SU-DHL-6 (cell line): ENCODE measurements at regions not wholly inside any gene's neighbourhood (a gene's known extent, or its start where the extent isn't known, plus 50 kb on each side); places are given as distances from the start of the nearest gene placed in this dataset.
A peak's percentile ranks its signal among the peaks of the same experiment; 100 is the strongest.

ENCODE experiments used
- H2AFZ ChIP-seq: fragments of 200-600 bp; sonication (generic); 2 replicates; pipeline ENCODE4 v1.6.1; 2014; ENCODE audit warnings: low read depth, mild to moderate bottlenecking, moderate library complexity, mixed read lengths, antibody characterized with exemption, low read length; ENCODE audit not compliant: severe bottlenecking
- H3F3A ChIP-seq: fragments of 200-600 bp; shearing (Covaris generic); 2 replicates; pipeline ENCODE4 v1.6.0; 2016; ENCODE audit warnings: antibody characterized with exemption, mild to moderate bottlenecking; ENCODE audit not compliant: insufficient read depth
- H3K27ac ChIP-seq: fragments of 200-600 bp; sonication (generic); 2 replicates; pipeline ENCODE4 v1.5.1; 2016; ENCODE audit warnings: low read depth, mild to moderate bottlenecking, low read length, moderate library complexity, mixed read lengths
- H3K27me3 ChIP-seq: fragments of 200-600 bp; sonication (generic), shearing (Covaris generic); 2 replicates; pipeline ENCODE4 v1.6.0; 2014; ENCODE audit warnings: mild to moderate bottlenecking, low read length
- H3K36me3 ChIP-seq: fragments of 200-600 bp; sonication (generic); 2 replicates; pipeline ENCODE4 v1.6.1; 2014; ENCODE audit warnings: mild to moderate bottlenecking, low read length, mixed read lengths
- H3K4me2 ChIP-seq: fragments of 300-600, 200-600 bp; shearing (Covaris generic), sonication (generic); 2 replicates; pipeline ENCODE4 v1.6.0; 2014; ENCODE audit warnings: low read length, low read depth, mild to moderate bottlenecking; ENCODE audit not compliant: poor library complexity, severe bottlenecking
- H3K4me3 ChIP-seq: fragments of 200-600 bp; sonication (generic); 2 replicates; pipeline ENCODE4 v1.5.1; 2014; ENCODE audit warnings: antibody characterized with exemption, low read length, mild to moderate bottlenecking, mixed read lengths; ENCODE audit not compliant: insufficient read depth, poor library complexity, severe bottlenecking
- H3K79me2 ChIP-seq: fragments of 200-600 bp; sonication (generic); 2 replicates; pipeline ENCODE4 v1.6.1; 2014; ENCODE audit warnings: mild to moderate bottlenecking, low read length, moderate library complexity; ENCODE audit not compliant: insufficient read depth
- H3K9ac ChIP-seq: fragments of 200-600 bp; sonication (generic); 2 replicates; pipeline ENCODE4 v1.7.0; 2014; ENCODE audit warnings: mild to moderate bottlenecking, low read length
- H3K9me2 ChIP-seq: fragments of 200-600 bp; sonication (generic); replicated peaks from 2 replicates; pipeline ENCODE4 v1.6.1; 2014; ENCODE audit warnings: low read length; ENCODE audit not compliant: insufficient read depth
- H3K9me3 ChIP-seq: fragments of 200-600 bp; sonication (generic); 2 replicates; pipeline ENCODE4 v1.6.1; 2014; ENCODE audit warnings: low read length, mixed read lengths; ENCODE audit not compliant: insufficient read depth
- H4K20me1 ChIP-seq: fragments of 200-600 bp; sonication (generic); 2 replicates; pipeline ENCODE4 v1.6.1; 2014; ENCODE audit warnings: low read depth, mild to moderate bottlenecking, antibody characterized with exemption, low read length, moderate library complexity, mixed read lengths
- CTCF ChIP-seq: fragments of 200-600 bp; sonication (generic); IDR thresholded peaks from one replicate; pipeline ENCODE4 v1.5.1; 2017; ENCODE audit warnings: antibody characterized with exemption, mild to moderate bottlenecking, low read length, moderate library complexity; ENCODE audit not compliant: insufficient read depth, poor library complexity, severe bottlenecking
- EZH2phosphoT487 ChIP-seq: fragments of 200-600 bp; sonication (generic), shearing (Covaris generic); conservative IDR thresholded peaks from 2 replicates; pipeline ENCODE4 v1.6.1; 2018; ENCODE audit warnings: mild to moderate bottlenecking, antibody characterized with exemption, low read length, moderate library complexity, mixed read lengths

DNA sequence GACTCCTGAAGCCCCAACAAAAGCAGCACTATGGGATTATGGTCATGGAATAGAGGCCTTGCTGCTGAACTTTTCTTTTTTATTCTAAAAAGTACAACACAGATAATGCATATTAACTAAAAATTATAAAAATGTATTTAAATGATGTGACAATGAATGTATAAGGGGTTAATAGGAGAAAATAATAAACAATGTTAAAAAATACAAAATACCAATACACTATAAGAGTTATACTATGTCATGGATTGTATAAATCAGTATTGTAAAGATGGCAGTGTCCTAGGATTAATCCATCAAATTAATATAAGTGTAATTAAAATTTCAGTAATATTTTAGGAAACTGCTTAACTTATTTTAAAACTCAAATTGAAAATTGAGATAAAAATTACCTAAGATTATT lies 58.3 kb upstream of the TOP3B start:
- peaks cover 6% of the 10 kb centered on the region; the same call in 1 of the 2 replicates for H3F3A ChIP-seq
- H3K27ac ChIP-seq, result peak overlapping the region; percentile 93; the same call in 1 of the 2 replicates
- H3K9ac ChIP-seq, result no peak overlapping the region
- peaks cover 82% of the 10 kb centered on the region for H3K79me2 ChIP-seq
- peak overlapping the region; percentile 99 for H3K4me2 ChIP-seq
- no peak overlapping the region for H2AFZ ChIP-seq
- H3K4me3 ChIP-seq, result peak overlapping the region; percentile 64
- H3K9me3 ChIP-seq, result no peaks in the 10 kb centered on the region
- no peaks in the 10 kb centered on the region for H4K20me1 ChIP-seq
- no peaks in the 10 kb centered on the region for H3K27me3 ChIP-seq
- no peaks in the 10 kb centered on the region for H3K36me3 ChIP-seq
- no peaks in the 10 kb centered on the region for H3K9me2 ChIP-seq
- TF ChIP-seq CTCF (no peak), EZH2phosphoT487 (no peak)

DNA sequence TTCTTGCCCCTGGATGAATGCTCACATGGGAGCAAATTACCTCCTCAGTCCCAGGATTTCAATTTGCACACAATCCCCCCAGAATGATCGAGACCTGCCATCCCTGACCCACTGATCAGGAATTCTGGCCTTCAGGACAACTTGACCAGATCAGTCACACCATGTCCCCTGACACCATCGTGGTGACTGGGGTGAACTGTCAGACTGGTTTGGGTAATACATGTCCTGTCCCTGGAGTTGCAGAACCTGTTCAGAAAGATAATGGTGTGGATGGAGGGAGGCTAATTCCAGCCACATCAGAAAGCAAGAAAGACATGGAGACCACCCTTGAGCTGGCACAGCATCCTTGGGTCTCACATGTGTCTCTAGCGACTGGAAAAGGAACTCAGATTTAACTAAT lies 57.9 kb upstream of the TOP3B start:
- Histone ChIP-seq H3K9me2 (no peaks in the 10 kb centered on the region), H4K20me1 (no peaks in the 10 kb centered on the region), H3K4me3 (no peak overlapping the region), H3K27ac (peak overlapping the region; percentile 93; the same call in 1 of the 2 replicates), H3K27me3 (no peaks in the 10 kb centered on the region), H3K9me3 (no peaks in the 10 kb centered on the region), H3K9ac (no peak overlapping the region), H3K79me2 (peaks cover 86% of the 10 kb centered on the region), H3K36me3 (no peaks in the 10 kb centered on the region), H2AFZ (no peak overlapping the region), H3K4me2 (peak overlapping the region; percentile 99), H3F3A (peaks cover 10% of the 10 kb centered on the region; the same call in 1 of the 2 replicates)
- no peak for TF ChIP-seq CTCF
- TF ChIP-seq EZH2phosphoT487, result no peak

DNA sequence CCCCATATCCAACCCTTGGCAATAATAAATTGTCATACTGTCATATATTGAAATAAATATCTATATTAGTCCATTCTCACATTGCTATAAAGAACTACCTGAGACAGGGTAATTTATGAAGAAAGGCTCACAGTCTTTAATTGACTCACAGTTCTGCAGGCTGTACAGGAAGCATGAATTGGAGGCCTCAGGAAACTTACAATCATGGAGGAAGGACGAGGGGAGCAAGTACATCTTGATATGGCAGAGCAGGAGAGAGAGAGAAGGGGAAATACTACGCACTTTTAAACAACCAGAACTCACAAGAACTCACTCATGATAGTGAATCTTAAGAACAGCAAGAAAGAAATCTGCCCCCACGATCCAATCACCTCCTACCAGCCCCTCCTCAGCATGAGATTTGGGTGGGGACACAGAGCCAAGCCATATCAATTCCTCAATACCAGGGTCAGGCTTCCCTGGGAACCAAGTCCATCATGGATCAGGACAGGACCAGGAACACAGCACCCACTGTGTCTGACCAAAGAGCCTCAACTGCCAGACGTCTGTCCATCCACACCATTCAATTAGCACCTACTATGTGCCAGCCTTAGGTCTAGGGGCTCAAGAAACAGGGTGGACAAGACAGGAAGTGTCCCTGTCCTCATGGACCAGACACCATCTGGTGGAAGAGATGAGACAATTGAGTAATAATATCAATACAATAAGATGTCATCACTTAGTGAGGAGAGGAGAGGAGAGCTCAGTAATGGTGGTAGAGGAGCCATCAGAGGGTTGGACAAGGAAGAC lies 56.9 kb upstream of the TOP3B start:
- TF ChIP-seq EZH2phosphoT487 (no peak), CTCF (no peak)
- peaks cover 15% of the 10 kb centered on the region; the same call in 1 of the 2 replicates for H3F3A ChIP-seq
- H3K27ac ChIP-seq, result peak overlapping the region; percentile 84
- H3K9ac ChIP-seq, result no peak overlapping the region
- H3K36me3 ChIP-seq, result no peaks in the 10 kb centered on the region
- peak overlapping the region; percentile 54 for H3K4me2 ChIP-seq
- H3K79me2 ChIP-seq, result peaks cover 86% of the 10 kb centered on the region
- no peaks in the 10 kb centered on the region for H4K20me1 ChIP-seq
- H3K9me3 ChIP-seq, result no peaks in the 10 kb centered on the region
- no peaks in the 10 kb centered on the region for H3K27me3 ChIP-seq
- H3K4me3 ChIP-seq, result no peak overlapping the region
- no peak overlapping the region for H2AFZ ChIP-seq
- no peaks in the 10 kb centered on the region for H3K9me2 ChIP-seq
